AG04450 (cell line): ENCODE measurements at regions not wholly inside any gene's neighbourhood (a gene's known extent, or its start where the extent isn't known, plus 50 kb on each side); places are given as distances from the start of the nearest gene placed in this dataset.
"Not testable (repeated sequence)": the region's sequence is repeated elsewhere in the genome, so short reads cannot be mapped to it uniquely, and the experiment has no call there.

Experiments
- CTCF ChIA-PET: fragments of 300-600, 350-600 bp; formaldehyde crosslinking; extraction: SDS; loops from one replicate; lab custom pipeline; 2022; ENCODE audit warnings: antibody characterized with exemption, inconsistent platforms; lab: Charles Lee
- POLR2A ChIA-PET: fragments of 350-600 bp; formaldehyde crosslinking; extraction: SDS; loops from one replicate; lab custom pipeline; 2021; ENCODE audit warnings: antibody characterized with exemption, inconsistent platforms; lab: Yijun Ruan, JAX
- DNase-seq: peaks from one replicate; pipeline ENCODE4 v3.0.0-alpha.2; 2011; ENCODE audit warnings: low read depth, low spot score
- H3K27ac ChIP-seq: one replicate; pipeline ENCODE4 v1.5.1; 2012; ENCODE audit warnings: low read depth, low read length, control low read depth
- H3K27me3 ChIP-seq: one replicate; pipeline ENCODE4 v1.6.0; 2012; ENCODE audit warnings: low read length; ENCODE audit not compliant: control insufficient read depth, insufficient read depth
- H3K4me3 ChIP-seq: 2 replicates; pipeline ENCODE4 v1.5.1; 2011; ENCODE audit warnings: mild to moderate bottlenecking, low read depth, low read length, control low read depth
- H3K9me3 ChIP-seq: 2 replicates; pipeline ENCODE4 v1.5.1; 2012; ENCODE audit warnings: low read length; ENCODE audit not compliant: control insufficient read depth, insufficient read depth
- TF ChIP-seq, protein P1 (sequence below): IDR thresholded peaks from 2 replicates; pipeline ENCODE4 v1.5.1; 2011; ENCODE audit warnings: low read depth, low read length, control low read depth, inconsistent platforms

DNA sequence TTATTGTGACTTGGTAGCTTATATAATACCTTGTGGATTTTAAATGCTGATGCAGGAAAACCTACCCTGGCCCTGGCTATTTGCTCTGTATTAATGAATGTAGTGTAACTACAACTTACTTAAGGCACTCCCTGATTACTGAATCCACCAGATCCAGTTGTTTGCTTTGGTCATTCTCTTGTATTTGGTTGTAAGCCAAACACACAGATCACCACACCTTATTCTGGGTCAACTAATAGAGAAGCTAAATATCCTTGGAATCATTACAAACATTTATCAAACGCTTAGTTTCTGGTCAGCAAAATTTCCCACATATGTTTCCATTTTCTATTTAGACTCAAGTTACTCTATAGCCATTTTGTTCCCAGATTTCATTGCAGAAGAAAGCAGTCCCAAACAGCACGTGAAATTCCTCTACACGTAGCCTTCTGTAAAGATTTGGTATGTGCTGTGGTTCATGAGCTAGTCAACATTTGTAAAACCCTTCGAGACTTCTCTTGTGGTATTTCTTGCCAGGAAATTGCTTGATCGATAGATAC, 322.6 kb downstream of the MEX3B start:
- Histone ChIP-seq H3K4me3 (no peak overlapping the region), H3K9me3 (no peaks in the 10 kb centered on the region), H3K27me3 (no peaks in the 10 kb centered on the region), H3K27ac (no peak overlapping the region)
- TF ChIP-seq, protein P1, sequence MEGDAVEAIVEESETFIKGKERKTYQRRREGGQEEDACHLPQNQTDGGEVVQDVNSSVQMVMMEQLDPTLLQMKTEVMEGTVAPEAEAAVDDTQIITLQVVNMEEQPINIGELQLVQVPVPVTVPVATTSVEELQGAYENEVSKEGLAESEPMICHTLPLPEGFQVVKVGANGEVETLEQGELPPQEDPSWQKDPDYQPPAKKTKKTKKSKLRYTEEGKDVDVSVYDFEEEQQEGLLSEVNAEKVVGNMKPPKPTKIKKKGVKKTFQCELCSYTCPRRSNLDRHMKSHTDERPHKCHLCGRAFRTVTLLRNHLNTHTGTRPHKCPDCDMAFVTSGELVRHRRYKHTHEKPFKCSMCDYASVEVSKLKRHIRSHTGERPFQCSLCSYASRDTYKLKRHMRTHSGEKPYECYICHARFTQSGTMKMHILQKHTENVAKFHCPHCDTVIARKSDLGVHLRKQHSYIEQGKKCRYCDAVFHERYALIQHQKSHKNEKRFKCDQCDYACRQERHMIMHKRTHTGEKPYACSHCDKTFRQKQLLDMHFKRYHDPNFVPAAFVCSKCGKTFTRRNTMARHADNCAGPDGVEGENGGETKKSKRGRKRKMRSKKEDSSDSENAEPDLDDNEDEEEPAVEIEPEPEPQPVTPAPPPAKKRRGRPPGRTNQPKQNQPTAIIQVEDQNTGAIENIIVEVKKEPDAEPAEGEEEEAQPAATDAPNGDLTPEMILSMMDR = no peak
- ChIA-PET POLR2A (no interaction called here), CTCF (no interaction called here)
- no peak for DNase-seq

DNA sequence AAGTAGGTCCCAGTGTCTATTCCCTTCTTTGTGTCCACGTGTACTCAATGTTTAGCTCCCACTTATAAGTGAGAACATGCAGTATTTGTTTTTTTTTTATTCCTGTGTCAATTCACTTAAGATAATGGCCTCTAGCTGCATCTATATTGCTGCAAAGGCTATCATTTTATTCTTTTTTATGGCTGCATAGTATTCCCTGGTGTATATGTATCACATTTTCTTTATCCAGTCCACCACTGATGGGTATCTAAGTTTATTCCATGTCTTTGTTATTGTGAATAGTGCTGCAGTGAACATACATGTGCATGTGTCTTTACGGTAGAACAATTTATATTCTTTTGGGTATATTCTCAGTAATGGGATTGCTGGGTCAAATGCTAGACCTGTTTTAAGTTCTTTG, 329.4 kb downstream of the MEX3B start:
- H3K9me3 ChIP-seq, POLR2A ChIA-PET, H3K27me3 ChIP-seq, H3K27ac ChIP-seq, CTCF ChIA-PET, H3K4me3 ChIP-seq, DNase-seq: not testable (repeated sequence)

DNA sequence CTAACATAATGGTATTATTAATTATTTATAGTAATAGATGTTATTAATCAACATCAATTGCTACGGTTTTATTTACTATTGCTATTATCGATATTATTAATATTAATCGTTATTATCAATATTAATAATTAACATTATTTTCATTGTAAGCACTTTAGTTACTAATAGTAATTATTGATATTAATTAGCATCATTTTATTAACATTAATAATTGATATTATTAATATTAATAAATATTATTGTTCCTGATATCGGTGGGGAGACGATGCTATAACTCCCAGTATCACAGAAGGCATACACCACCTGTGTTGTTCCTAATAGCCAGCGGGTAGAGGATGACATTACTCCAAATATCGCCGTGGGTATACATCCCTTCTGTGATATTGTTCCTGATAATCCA, 335.5 kb downstream of the MEX3B start:
- DNase-seq = no peak
- Histone ChIP-seq H3K27ac (no peak overlapping the region), H3K9me3 (no peaks in the 10 kb centered on the region), H3K4me3 (no peak overlapping the region), H3K27me3 (no peaks in the 10 kb centered on the region)
- ChIA-PET POLR2A (no interaction called here), CTCF (no interaction called here)
- TF ChIP-seq, protein P1 = no peak

DNA sequence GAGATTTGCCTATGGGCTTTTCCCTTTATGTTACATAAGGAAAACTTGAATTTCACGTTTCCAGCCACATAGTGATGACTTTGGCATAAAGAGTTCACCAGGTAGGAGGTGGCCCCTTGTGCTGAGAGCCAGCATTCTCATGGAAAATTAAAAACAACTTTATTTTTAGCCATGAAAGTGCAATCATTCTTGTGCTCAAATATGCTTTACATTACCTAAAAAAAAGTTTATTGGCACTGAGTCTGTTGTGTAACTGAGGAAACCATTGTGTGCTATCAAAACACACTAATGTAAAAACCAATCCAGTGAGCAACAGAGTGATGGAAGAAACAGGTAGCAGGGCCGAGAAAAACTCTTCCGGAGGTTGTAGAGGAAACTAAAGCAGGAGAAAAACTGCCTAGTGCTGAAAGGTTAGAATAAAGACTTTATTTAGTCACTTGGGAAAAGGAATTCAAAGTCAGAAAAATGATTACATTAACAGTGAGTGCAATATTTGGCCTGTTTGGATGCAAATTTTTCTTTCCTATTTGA, 332.9 kb upstream of the TMC3 start:
- H3K27ac ChIP-seq, CTCF ChIA-PET, H3K27me3 ChIP-seq, H3K4me3 ChIP-seq, POLR2A ChIA-PET, DNase-seq, H3K9me3 ChIP-seq: not testable (repeated sequence)

DNA sequence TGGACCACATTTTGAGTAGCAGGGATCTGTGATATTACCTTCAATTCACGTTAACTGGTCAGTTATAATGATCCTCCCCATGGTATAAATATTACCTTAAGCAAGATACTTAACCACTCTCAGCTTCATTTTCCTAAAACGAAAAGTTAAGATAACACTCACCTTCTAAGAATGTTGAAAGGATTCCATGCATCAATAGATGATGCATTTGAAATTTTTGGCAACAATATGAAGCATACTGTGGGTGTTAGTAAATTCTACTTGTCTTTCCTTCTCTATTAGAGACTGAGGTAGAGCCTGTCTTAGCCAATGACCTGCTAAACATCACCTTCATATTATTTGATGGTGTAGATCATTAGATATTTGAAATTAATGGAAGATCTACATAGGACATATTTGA, 331.7 kb upstream of the TMC3 start:
- CTCF ChIA-PET = interaction anchor here (0.7 to 0.9 kb wide), 2 partner anchors 69 to 368 kb away, joined by 3 to 4 read pairs; no protein-coding TSS in a partner anchor
- H3K27me3 ChIP-seq, H3K9me3 ChIP-seq, DNase-seq, POLR2A ChIA-PET, H3K27ac ChIP-seq, H3K4me3 ChIP-seq: not testable (repeated sequence)

DNA sequence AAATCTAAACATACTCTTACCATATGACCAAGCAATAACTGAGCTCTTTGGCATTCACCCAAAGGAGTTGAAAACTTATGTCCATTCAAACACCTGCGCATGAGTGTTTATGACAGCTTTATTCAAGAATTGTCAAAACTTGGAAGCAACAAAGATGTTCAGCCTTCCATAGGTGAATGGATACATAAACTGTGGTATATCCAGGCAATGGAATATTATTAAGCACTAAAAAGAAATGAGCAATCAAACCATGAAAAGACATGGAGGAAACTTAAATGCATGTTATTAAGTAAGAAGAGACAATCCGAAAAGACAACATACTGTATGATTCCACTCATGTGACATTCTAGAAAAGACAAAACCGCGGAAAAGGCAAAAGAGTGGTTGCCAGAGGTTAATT, 312.0 kb upstream of the TMC3 start:
- TF ChIP-seq, protein P1 = no peak
- H3K9me3 ChIP-seq = no peaks in the 10 kb centered on the region
- no peak overlapping the region for H3K4me3 ChIP-seq
- H3K27me3 ChIP-seq = no peaks in the 10 kb centered on the region
- no peak for DNase-seq
- no peak overlapping the region for H3K27ac ChIP-seq
- POLR2A ChIA-PET = no interaction called here
- CTCF ChIA-PET = no interaction called here
